NCI-H82 treated with DMSO at 0.1 percent for 48 hours (cell line): ENCODE measurements at regions not wholly inside any gene's neighbourhood (a gene's known extent, or its start where the extent isn't known, plus 50 kb on each side); places are given as distances from the start of the nearest gene placed in this dataset.

Experiments
- DNase-seq: peaks from one replicate; lab custom pipeline; 2025; ENCODE audit not compliant: unreplicated experiment; lab: John Stamatoyannopoulos, UW

DNA sequence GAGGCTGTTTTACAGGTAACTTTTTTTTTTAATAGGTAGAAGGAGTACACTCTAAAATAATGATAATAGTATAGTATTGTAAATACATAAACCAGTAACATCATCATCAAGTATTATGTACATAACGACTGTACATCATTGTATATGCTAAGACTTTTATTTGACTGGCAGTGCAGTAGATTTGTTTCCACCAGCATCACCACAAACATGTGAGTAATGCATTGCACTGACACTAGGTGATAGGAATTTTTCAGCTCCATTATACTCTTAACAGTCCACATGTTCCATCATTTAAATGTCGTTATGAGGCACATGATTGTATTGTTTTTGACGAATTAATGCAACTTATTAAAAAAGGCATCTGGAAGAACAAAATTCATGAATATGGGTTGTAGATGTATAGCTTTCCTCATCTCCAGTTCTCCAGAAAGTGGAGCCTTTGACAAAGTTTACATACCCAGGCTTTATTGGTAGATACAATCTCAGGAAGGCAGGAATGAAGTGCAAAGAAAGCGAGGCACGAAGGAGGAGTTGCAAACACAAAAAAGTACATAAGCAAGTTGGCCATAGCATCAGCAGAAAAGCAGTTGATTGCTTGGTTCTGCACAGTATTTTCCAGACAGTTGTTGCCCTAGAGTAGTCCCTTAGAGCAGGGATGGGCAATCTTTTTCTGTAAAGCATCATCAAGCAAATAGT, 336.9 kb upstream of the NR3C2 start:
- no peak for DNase-seq

DNA sequence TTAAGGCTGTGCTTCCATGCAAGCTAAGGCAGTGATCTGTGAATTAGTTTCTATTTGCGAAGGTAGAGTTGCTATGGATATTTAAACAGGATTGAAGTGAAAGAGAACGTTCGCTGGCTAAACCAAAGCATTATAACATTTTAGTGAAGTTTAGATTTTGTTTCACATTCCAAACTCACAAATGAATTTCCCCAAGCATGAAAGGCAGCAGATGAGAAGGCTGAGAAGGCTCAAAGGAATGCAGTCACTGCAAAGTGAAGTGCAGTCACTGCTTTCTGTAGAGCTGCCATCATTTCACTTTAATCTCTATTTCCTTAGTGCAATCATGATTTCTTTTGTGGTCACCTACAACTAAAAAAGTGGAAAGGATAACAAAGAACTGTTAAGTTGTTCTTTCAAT, 334.7 kb upstream of the NR3C2 start:
- no peak for DNase-seq

DNA sequence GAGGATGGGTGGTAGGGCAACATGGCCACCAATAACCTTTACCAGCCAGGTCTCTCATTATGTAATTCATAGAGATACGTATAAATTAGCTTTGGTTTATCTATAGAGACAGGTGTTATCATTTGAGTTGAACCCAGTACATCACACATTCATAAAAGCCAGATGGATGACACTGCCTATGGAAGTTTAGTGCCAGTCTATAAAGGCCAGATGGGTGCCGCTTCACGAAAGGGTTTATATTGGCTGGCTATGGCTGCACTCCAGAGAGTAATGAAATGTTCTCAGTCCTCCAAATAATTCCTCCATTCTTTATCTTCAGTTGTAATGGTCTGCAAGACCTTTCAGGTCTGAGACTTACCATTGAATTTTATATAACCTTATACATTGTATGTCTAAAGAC, 331.9 kb upstream of the NR3C2 start:
- no peak for DNase-seq

DNA sequence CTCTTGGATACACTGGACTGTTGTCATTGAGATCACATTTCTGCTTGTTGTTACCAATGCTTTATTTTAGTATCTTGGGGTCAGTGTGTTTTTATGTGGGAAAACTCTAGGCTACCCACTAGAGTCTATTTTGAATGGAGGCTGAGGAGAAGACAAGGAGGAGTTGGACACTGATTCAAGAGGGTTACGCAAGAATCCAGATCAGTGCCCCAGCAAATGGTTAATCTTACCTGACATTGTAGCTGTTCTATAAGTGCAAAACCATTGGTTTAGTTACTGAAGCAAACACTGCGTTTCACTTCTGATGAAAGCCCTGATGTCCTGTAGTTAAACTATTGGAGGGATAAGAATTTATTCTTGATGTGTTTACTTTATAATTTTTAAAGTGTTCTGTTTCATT, 331.1 kb upstream of the NR3C2 start:
- no peak for DNase-seq

DNA sequence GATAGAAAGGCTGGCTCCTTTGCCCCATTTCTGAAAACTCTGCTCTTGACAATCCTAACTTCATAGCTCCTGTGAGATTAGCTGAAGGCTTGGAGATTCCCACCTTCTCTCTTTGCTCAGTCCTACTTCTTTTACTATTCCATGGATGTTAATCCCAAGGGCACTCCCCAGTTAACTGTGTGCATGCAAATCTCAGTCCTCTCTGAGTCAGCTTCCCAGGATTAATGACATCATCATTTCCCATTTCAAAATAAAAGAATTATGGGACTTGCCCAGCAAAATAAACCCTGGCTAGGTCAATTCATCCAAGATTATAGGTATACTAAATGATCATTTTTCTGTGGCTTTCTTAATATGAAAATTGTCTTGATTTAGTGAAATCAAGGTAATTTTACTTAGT, 328.6 kb upstream of the NR3C2 start:
- DNase-seq: no peak

DNA sequence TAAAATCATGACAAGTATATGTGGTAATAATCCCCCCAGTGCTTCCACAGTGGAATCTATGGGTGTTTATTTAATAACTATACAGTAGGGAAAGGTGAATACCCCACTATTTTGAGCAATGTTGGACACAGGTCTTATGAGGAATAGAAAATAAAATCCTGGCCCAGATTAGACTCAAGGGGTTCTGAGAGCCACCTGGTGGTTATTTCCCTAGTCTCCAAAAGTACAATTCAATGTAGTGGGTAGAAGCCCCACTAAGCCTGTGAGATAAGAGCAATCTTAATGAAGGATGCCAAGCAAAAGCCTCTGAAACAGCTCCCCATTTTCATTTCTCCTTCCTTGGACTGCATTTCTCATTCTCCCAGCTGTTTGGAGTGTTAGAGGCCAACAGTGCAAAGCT, 328.2 kb upstream of the NR3C2 start:
- DNase-seq: no peak

DNA sequence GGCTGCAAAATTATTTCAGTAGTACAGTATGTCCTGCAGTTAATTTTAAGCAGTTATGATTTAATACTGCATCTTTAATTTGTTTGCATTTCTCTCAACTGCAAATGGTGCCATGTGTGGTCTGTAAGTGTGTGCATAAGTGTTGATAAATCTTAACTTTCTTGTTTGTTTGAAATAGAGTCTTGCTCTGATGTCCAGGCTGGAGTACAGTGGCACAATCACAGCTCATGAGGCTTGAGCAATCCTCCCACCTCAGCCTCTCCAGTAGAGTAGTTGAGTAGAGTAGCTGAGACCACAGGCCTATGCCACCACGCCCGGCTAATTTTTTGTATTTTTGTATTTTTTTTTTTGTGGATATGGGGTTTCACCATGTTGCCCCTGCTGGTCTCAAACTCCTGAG, 322.5 kb upstream of the NR3C2 start:
- no peak for DNase-seq

DNA sequence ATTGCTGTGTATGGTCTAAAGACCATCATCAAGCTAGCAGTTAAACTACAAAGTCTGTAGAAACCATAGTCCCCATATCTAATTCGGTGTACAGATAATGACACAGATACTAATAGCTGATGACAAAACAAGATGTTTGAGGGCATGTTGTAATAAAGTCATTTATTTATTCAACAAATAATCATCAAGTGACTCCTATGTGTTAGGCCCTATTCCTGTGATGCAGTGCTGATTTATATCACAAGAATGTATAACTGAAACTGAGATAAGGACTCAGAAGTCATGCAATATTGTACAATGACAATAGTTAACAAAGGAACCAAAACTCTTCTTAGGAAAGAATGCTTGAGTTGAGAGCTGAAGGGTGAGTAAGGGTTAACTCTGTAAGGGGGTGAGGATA, 315.0 kb upstream of the NR3C2 start:
- DNase-seq: no peak

DNA sequence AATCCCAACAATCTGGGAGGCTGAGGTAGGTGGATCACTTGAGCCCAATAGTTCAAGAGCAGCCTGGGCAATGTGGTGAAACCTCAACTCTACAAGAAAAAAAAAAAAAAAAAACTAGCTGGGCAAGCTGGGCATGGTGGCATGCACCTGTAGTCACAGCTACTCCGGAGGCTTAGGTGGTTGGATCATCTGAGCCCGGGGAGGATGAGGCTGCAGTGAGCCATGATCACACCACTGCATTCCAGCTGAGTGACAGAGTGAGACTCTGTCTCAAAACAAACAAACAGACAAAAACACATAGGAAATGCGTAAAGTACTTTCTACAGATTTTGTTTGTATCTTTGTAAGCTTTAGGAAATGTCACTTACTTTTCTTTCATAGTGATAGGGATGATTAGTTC, 307.2 kb upstream of the NR3C2 start:
- DNase-seq: no peak

DNA sequence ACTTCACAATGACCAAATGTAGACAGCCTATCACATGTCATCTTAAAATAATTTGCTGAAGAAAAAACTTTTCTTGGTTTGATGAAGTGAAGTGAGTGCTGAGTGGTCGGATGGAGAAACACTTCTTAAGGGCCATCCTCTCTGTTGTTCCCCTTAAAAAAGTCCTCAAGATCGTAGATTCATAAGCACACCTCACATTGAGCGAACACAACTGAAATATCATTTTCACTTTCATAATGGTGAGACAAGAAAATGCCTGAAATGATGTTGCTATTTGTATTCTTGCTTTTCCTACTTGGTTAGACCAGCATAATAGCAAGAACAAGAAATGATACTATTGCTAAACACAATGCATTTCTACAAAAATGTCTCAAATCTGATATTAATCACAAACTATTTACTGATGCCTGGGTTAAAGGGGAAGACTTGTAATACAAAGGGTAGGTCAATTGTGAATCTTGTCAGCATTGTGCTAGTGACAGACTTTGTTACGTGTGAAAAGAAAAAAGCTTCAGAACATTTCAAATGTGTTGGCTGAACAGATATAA, 305.6 kb upstream of the NR3C2 start:
- DNase-seq: no peak

DNA sequence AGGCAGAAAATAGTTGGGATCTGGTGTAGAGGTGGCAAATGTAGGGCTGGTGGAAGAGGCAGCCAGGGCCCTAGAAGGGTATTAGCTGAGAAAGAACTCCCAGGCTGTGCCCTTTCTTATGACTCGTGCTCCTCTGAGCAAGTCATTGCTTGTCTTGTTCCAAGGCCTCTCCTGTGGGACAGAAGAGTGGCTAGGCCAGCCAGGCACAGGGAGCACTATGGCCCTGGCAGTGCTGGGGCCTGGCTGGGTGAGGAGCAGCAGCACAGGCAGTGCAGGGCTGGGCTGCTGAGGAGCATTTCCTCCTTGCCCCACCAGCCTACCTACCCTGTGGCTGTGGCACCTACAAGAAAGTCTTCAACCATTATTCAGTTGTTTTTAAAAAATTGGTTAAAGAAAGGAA, 298.5 kb upstream of the NR3C2 start:
- no peak for DNase-seq

DNA sequence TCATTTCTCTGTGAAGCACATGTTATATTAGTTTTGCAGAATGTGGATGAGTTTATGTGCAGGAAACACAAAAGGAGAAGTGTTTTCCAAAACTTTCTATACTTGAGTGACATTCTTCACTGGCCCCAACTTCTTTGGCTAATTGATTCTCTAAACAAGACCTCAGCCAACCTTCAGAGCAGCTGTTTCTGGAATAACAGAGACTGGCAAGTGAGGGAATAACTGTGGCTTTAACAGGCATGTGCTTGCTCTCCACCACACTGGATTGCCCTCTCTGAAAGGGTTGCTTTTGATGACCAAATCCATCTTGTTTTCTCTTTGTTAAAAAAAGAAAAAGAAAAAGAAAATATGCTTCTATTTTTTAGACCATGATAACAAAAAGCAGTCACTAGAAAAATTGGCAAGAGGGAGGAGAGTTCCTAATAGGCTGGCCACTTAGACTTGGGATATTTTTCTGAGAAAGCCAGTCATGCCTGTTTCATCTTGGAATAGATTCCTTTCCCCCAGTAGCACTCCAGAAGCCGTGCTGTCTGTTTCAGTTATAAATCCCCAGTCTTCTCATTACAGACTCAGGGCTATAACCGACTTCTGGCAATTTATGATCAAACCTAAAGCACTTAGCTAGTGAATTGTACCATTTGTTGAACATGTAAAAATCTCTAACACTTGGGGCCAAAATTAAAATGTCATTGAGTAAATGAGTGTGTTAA, 295.0 kb upstream of the NR3C2 start:
- DNase-seq: no peak

DNA sequence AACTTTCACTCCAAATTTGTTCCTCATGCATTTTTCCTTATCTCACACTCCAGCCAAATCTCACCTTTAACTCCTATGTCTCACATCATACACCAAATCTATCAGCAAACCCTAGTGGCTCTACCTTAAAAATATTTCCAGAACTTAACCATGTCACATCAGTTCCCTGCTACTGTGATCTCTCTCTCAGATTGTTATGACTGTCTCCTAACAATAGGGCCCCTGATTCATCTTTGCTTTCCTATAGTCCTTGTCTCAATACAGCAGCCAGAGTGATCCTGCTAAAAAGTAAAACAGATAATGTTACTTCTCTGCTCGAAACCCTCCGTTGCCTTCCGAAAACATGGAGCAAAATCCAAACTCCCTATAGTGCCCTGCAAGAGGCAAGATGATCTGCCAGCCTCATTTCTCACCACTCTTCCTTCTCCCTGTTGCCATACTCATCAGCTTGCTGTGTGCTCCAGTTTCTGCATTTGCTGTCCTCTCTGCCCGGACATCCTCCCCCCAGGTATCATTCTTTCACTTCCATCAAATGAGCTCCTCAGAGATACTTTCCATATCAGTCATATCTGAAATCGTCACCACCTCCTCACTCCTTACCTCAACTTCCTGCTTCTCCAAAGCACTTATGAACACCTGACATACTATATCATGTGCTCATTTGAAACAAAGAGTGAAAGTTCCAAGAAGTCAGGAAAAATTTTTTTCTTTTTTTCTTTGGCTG, 293.4 kb upstream of the NR3C2 start:
- DNase-seq: no peak

DNA sequence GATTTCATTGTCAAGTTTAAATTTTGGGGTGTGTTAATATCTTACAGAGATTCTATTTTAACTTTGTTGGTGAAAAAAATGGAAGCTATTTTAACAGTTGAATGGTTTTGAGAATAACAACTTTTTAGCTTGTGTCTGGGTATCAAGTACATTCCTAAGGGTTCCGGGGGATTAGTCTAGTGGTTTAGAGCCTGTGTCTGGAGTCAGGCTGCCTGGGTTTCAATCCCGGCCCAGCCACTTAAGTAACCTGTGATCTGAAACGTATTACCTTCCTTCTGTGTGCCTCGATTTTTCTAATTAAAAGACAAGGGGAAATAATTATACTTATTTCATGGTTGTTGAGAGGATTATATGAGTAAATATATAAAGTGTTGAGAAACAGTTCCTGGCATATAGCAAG, 288.6 kb upstream of the NR3C2 start:
- DNase-seq: no peak

DNA sequence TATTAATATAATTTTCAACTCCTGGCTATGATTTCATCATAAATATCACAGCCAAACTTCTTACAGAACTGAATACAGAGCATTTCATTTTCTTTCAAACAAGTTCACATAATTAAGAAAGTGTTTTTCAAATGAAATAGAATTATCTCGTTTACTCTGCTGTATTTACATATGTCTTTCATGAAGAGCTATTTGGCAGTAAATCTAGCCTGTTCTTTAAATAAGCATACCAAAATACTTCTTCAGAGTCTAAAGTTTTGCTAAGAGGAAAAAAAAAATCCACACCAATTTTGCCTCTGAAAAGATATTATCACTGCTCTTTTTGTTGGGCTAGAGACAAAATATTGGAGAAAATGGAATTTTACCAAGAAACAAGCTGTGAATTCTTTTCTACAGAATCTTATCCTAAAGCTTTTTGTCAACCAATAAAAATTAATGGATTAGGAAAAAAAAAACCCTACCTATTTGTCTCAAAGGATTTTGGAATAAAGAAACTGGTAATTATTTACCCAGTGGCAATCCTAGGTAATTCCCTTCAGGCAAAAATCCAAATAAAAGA, 287.9 kb upstream of the NR3C2 start:
- DNase-seq: no peak

DNA sequence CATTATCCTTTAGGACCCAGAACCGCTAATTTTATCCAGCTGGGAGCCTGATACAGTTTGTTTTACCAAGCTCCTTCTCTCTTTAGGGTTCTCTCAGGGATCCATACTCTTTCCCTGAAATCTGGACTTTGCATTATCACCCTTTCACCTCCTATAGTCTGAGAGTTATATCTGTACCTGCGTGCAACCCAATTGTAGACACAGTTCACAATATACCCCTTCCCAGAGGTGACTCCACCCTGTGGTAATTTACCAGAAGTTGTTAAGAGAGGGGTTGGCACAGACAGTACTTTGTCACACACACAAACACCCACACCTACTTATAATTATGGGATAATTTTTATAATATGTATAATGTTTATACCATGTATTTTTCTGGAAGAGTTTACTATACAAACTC, 275.8 kb upstream of the NR3C2 start:
- DNase-seq: no peak

DNA sequence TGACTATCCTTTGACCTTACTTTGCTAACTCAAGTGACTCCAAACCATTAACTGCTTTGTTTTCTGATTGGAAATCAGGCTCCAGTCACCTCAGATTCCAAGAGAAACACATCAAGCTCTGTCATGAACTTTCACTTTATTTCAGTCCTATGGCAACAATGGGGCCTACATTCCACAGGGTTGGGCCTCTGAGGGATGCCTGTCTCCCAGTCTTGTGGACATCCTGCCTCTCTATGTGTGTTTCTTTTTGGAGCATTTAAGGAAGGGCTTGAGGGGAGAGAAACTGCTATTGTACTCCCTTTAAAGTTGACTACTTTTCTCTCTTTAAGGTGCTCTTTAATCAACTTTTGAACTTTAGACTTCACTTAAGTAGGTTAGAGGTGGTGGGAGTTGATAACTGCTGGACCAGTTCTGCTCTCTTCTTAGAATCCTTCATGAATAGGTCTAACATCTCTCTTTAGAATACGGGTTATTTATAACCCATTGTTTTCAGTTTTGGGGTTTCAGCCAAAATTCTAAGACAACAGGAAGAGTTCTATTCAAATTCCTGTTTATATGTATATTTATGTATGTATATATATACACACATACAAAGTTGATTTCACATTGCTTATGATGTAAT, 274.3 kb upstream of the NR3C2 start:
- DNase-seq: no peak

DNA sequence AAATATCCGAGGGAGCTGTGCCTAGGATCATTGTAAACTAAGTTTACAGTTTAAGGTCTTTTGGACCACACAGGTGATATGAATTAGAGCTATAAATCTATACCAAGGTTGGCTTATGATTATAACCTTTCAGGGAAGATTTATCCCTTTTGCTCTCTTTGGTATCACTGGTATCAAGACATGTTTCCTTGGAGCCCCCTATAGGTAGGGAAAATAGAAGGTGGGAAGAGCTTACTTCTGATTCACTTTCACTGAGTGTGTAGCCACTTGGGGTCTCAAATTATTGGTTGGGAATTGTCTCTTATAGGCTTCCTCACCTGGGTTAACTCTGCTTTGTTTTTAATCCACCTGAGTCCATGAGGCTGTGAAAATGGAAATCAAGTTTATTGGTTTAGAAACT, 262.1 kb upstream of the NR3C2 start:
- DNase-seq: no peak

DNA sequence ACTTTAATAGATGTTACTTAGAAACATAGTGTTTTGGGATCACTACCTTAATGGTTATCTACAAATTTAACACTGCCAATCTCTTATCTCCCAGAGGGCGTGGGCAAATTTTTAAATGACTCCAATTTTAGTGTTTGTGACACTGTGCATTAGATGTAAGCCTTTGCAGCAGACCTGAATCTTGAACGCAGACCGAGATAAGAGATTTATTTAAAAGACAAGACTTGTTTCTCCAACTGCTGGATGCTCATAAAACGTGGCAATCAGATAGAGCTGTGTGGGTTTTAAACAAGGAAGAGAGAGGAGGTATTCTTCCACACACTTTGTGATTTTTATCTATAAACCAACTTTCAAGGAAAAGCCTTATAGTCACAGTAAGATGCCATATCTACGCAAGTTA, 252.5 kb upstream of the NR3C2 start:
- no peak for DNase-seq

DNA sequence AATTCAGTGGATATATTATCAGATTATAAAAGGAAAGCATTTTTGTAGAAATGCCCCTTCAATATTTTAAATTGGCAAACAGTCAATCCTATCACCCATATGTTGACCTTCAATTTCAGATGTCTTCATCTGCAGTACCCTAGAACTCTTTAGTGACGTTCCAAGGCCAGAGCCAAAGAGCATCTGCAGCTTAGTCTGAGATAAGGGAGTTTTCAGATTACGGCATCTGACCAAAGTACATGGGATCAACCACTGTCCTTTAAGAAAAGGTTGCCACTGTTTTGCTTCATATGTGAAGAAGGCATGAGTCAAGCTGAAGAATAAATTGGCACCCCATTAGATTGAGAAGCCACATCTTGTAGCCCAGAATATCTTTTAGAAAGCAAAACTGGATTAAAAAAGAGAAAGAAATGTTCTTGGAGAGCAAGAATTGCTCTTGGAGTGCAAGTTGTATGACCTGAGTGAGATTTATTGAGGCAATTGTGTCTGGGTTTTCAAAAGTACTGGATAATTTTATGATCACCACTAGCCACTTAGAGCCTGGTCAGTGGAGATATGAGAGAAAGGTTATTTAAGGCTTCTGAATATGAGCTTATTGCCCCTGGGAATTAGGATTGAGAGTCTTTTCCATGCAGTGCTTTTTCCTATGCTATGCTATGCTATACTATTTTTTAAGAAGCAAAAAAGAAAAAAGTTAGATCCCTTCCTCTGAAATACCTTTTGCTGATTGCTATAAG, 251.9 kb upstream of the NR3C2 start:
- no peak for DNase-seq

DNA sequence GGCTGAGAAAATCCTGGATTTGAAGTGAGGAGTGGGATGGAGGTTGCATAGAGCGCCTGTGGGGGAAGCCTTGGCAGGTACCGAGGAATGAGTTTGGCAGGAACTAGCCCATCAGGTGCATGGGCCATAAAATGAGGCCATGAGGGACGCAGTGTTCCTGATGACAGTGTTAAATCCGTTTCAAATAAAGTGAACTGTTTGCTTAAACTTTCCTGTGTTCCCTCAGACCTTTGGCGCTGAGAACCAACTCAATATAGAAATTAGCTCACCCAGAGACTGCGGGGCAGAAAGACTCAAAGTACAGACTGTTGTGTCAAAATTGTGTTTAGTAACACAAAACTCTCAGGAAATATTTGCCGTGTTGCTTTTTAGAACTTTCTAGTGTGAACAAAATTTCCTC, 250.0 kb upstream of the NR3C2 start:
- DNase-seq: no peak
